OCI-LY7 (cell line): ENCODE measurements at regions not wholly inside any gene's neighbourhood (a gene's known extent, or its start where the extent isn't known, plus 50 kb on each side); places are given as distances from the start of the nearest gene placed in this dataset.

Experiments used
- CTCF ChIP-seq: fragments of 200-600 bp; sonication (generic); conservative IDR thresholded peaks from 2 replicates; pipeline ENCODE4 v1.5.1; 2014; ENCODE audit warnings: mild to moderate bottlenecking, antibody characterized with exemption, low read length, moderate library complexity, mixed read lengths
- EZH2phosphoT487 ChIP-seq: fragments of 200-600 bp; sonication (generic); IDR thresholded peaks from 2 replicates; pipeline ENCODE4 v1.6.1; 2018; ENCODE audit warnings: low read depth, borderline replicate concordance, mild to moderate bottlenecking, mixed run types, antibody characterized with exemption, low read length, moderate library complexity, mixed read lengths

DNA sequence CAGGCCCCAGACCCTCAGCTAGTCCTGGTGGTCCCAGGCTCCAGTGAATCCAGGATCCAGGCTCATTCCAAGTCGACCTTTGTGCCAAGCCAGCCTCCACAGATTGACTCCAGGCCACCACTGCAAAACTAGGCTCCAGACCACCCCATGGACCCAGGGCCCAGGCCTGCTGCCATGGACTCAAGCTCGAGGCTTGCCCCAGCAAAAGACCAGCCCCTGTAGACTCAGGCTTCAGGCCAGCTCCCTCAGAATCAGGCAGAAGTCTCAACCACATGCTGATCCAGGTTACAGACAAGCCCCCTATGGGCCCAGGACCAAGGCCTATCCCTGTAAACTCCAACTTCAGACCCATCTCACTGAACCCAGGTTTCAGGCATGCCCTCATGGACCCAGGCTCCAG, 692.4 kb downstream of the PCDH19 start:
- TF ChIP-seq CTCF (no peak), EZH2phosphoT487 (no peak)
